GM23248 (cell line): ENCODE measurements at regions not wholly inside any gene's neighbourhood (a gene's known extent, or its start where the extent isn't known, plus 50 kb on each side); places are given as distances from the start of the nearest gene placed in this dataset.

Experiments
- EZH2 ChIP-seq: fragments of 200-600 bp; sonication (generic); IDR thresholded peaks from 2 replicates; pipeline ENCODE4 v1.6.1; 2018; ENCODE audit warnings: antibody characterized with exemption, mild to moderate bottlenecking; ENCODE audit not compliant: insufficient read depth, poor library complexity, severe bottlenecking
- EZH2phosphoT487 ChIP-seq: fragments of 200-600 bp; sonication (generic); IDR thresholded peaks from 2 replicates; pipeline ENCODE4 v1.6.1; 2018; ENCODE audit warnings: antibody characterized with exemption, moderate library complexity, mild to moderate bottlenecking, low read depth; ENCODE audit not compliant: insufficient read depth

DNA sequence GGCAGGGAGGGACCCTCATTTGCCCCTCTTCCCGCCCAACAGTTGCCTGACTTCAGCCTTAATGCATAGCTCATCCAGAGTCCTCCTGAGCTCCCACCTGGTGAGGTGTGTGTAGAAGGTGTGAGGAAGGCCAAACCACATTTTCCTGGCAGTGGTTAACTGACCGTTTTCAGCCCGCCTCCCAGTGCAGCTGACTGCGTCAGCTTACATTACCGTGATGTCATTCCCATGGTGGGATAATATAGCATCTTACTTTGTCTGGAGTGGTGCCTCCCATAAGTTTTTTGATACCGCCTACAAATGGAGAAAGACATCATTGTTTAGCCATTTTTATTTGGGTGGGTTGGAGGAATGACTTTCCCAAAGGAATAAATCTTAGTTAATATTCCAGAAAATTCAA is 151.9 kb downstream of the C9orf152 start:
- TF ChIP-seq EZH2phosphoT487 (no peak), EZH2 (no peak)
